ENCODE measurements at regions not wholly inside any gene's neighbourhood (a gene's known extent, or its start where the extent isn't known, plus 50 kb on each side); places are given as distances from the start of the nearest gene placed in this dataset.

DNA sequence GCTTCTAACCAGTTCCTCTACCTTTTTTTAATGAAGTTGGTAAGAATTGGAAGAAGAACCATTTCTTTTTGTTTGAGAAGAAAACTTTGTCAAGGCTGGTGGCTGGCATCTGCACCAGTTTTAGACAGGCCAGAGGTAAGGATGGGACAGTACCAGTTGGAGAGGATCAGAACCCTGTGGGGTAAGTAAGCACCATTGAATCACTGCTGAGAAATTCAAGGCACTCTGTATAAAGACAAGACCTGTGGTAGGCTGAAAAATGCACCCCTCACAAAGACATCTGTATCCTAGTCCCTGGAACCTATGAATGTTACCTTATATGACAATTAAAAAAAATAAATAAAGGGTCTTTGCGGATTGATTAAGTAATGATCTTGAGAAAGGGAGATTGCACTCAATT, 166.7 kb upstream of the NRP1 start:
- no peak for TF ChIP-seq CTCF (IDR thresholded peaks at IDR 0.05)

DNA sequence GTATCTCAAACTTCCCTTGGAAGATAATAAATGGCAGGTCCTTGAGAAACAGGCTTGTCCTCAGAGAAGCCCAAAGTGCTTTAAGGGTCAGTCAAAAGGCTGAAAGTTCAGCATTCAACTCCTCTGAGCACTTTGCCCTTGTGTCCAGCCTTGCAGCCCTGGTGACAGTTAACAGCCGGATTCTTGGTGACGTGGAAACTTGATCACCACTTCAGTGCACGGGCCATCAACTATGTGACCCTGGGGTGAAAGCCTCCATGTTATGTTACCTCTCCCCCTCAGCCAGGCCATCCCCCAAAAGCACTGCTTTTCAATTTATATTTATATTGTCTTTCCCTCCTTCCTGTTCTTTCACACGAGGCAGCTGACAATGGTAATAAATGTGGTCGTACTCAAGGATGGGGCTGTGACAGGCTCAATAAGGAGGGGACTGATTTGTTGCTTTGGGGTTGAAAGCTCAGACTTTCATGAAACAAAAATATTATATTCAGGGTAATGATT, 164.0 kb upstream of the NRP1 start:
- TF ChIP-seq CTCF (IDR thresholded peaks at IDR 0.05) = no peak

GRCh38 chr10:33497338-33497737, 162.9 kb upstream of the NRP1 start:
- no peak for TF ChIP-seq CTCF (IDR thresholded peaks at IDR 0.05)

DNA sequence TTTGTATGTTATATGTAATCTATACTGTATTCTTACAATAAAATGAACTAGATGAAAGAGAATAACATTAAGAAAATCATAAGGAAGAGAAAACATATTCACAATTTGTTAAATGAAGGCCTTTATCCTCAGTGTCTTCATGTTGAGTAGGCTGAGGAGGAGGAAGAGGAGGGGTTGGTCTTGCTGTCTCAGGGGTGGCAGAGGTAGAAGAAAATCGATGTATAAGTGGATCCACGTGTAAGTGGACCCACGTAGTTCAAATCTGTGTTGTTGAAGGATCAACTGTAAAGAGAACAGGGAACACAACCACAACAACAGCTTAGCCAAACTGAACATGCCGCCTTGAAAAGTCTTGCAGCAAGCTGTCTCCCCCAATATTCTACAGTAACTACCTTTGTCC, 161.6 kb upstream of the NRP1 start:
- TF ChIP-seq CTCF (IDR thresholded peaks at IDR 0.05) = no peak

GRCh38 chr10:33494694-33495265, 160.3 kb upstream of the NRP1 start:
- TF ChIP-seq CTCF (IDR thresholded peaks at IDR 0.05) = no peak

DNA sequence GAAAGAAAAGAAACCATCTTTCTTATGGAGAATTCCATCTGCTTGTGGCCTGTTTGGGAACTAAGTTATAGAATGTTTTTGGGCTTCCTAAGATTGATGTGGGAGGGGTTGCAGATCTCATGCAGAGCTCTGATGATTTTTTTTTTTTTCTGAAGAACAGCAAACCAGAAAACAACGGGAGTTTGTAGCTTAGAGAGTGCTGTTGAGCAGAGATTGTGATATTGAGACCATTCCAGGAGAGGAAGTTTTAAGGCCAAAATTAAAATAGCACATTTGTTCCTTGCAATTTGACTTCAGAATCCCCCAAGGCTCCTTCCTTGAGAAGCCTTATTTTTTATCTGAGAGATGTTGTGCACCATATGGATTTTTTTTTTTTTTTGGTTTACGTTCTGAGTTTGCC, 159.5 kb upstream of the NRP1 start:
- TF ChIP-seq CTCF (IDR thresholded peaks at IDR 0.05) = no peak

- TF ChIP-seq CTCF (IDR thresholded peaks at IDR 0.05) = no peak
These were observed 159.0 kb upstream of the NRP1 start for GRCh38 chr10:33493497-33493896.
